Thyroid gland (tissue), 4 donors: ENCODE measurements at regions not wholly inside any gene's neighbourhood (a gene's known extent, or its start where the extent isn't known, plus 50 kb on each side); places are given as distances from the start of the nearest gene placed in this dataset.
"Not testable (repeated sequence)": the region's sequence is repeated elsewhere in the genome, so short reads cannot be mapped to it uniquely, and the experiment has no call there.

Experiments
- DNase-seq, 2 donors: peaks; one replicate each; pipeline ENCODE4 v3.0.0-alpha.2; 2019
- H3K27ac ChIP-seq, 3 donors: fragments of 200-600 bp; sonication (generic); 1 replicate in 2 of 3; 2 replicates in 1 of 3; pipeline ENCODE4 v1.5.1; 2016 to 2019; ENCODE audit warnings: mild to moderate bottlenecking in 1 of 3, moderate library complexity in 1 of 3
- H3K27me3 ChIP-seq: fragments of 200-600 bp; sonication (generic); one replicate; pipeline ENCODE4 v1.5.1; 2019
- H3K36me3 ChIP-seq, 2 donors: fragments of 200-600 bp; sonication (generic); one replicate each; pipeline ENCODE4 v1.5.1; 2016 to 2019
- H3K4me1 ChIP-seq, 2 donors: fragments of 200-600 bp; sonication (generic); one replicate each; pipeline ENCODE4 v1.5.1; 2017 to 2019
- H3K4me3 ChIP-seq, 3 donors: fragments of 200-600 bp; sonication (generic); replicated peaks in 1 of 3; 1 replicate in 2 of 3; 2 replicates in 1 of 3; pipeline ENCODE4 v1.5.1; 2016; ENCODE audit warnings: mild to moderate bottlenecking in 1 of 3
- H3K9me3 ChIP-seq: fragments of 200-600 bp; sonication (generic); one replicate; pipeline ENCODE4 v1.5.1; 2017
- POLR2A ChIP-seq, 2 donors: fragments of 450-650 bp; IDR thresholded peaks; one replicate each; pipeline ENCODE4 v1.6.1; 2017; ENCODE audit warnings: antibody characterized with exemption in 2 of 2, mild to moderate bottlenecking in 2 of 2, moderate library complexity in 1 of 2
- WGBS, 2 donors: methylation state at CpG; one replicate each; pipeline ENCODE4 v1.1.5; 2017; 5-methylcytosine and 5-hydroxymethylcytosine counted together
- intact Hi-C: fragments of 100-400 bp; cut with DNase I; formaldehyde crosslinking; loops from one replicate; pipeline ENCODE4 v1.15.1; 2023
- TF ChIP-seq, protein P1 (sequence below), 6 experiments: fragments of 200-600 bp in 3 of 6; fragments of 450-650 bp in 3 of 6; sonication (generic) in 3 of 6; IDR thresholded peaks; one replicate each; pipeline ENCODE4 v1.5.1; 2016 to 2019; ENCODE audit warnings: antibody characterized with exemption in 6 of 6, mild to moderate bottlenecking in 2 of 6, inconsistent platforms in 1 of 6, moderate library complexity in 1 of 6

DNA sequence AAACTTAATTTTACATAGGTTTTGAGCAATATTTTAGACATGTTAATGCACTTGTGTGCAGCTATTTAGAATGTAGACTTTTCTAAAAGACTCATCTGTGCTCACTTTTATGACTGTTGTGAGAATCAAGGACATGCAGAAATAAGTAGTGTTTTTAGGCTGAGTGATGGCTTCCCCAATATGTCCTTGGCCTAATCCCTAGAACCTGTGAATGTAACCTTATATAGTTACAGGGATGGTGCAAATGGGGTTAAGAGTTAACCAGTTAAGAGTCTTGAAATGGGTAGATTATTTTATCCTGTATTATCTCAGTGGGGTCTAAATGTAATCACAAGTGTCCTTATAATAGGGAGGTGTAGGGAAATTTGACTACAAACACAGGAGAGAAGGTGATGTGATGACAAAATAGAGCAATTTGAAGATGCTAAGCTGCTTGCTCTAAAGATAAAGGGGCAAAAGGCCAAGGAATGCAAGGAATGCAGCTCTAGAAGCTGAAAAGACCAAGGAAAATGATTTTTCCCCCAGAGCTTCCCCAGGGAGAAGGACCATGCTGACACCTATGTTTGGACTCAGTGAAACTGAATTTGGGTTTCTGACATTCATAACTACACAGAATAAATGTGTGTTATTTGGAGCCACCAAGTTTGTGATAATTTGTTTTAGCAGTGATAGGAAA is 298.0 kb upstream of the PAPPA start:
- no peak for TF ChIP-seq POLR2A (IDR thresholded peaks at IDR 0.05)
- TF ChIP-seq, protein P1, sequence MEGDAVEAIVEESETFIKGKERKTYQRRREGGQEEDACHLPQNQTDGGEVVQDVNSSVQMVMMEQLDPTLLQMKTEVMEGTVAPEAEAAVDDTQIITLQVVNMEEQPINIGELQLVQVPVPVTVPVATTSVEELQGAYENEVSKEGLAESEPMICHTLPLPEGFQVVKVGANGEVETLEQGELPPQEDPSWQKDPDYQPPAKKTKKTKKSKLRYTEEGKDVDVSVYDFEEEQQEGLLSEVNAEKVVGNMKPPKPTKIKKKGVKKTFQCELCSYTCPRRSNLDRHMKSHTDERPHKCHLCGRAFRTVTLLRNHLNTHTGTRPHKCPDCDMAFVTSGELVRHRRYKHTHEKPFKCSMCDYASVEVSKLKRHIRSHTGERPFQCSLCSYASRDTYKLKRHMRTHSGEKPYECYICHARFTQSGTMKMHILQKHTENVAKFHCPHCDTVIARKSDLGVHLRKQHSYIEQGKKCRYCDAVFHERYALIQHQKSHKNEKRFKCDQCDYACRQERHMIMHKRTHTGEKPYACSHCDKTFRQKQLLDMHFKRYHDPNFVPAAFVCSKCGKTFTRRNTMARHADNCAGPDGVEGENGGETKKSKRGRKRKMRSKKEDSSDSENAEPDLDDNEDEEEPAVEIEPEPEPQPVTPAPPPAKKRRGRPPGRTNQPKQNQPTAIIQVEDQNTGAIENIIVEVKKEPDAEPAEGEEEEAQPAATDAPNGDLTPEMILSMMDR (IDR thresholded peaks at IDR 0.05), result no peak
- H3K27me3 ChIP-seq, result no peaks in the 10 kb centered on the region
- intact Hi-C loops, result no loop called here

DNA sequence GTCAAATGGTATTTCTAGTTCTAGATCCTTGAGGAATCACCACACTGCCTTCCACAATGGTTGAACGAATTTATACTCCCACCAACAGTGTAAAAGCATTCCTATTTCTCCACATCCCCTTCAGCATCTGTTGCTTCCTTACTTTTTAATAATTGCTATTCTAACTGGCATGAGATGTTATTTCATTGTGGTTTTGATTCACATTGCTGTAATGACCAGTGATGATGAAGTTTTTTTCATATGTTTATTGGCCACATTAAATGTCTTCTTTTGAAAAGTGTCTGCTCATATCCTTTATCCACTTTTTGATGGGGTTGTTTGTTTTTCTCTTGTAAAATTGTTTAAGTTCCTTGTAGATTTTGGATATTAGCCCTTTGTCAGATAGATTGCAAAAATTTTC is 295.2 kb upstream of the PAPPA start:
- intact Hi-C loops, result not testable (repeated sequence)

More for the DNA sequence above, 298.0 kb upstream of the PAPPA start:
- no peak for DNase-seq
- no peak overlapping the region for H3K4me3 ChIP-seq
- no peaks in the 10 kb centered on the region for H3K4me1 ChIP-seq
- no peaks in the 10 kb centered on the region for H3K9me3 ChIP-seq
- H3K27ac ChIP-seq, result no peak overlapping the region
- no peaks in the 10 kb centered on the region for H3K36me3 ChIP-seq

DNA sequence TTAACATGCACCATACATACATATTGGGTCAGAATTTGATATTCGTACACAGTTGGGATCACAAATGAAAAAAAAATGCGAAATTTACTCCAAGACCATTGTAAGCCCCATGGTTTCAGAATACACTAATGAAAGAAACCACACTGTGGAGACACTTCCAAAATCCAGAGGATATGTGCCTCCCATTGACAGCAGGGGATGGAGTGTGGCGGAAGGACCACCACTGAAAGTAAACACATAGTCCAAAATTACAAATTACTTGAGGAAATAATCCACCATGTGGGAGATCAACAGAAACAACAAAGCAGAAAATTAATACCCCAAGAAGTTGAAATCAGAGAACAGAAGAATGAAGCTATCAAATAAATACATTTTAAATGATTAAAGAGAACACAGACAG is 291.6 kb upstream of the PAPPA start:
- H3K36me3 ChIP-seq, result no peaks in the 10 kb centered on the region

More for the DNA sequence above, 295.2 kb upstream of the PAPPA start:
- WGBS, 2 donors, result 51 to 52% methylated on average over 1 of the region's 1 CpG
- H3K4me1 ChIP-seq, H3K4me3 ChIP-seq, H3K27ac ChIP-seq, H3K9me3 ChIP-seq, H3K36me3 ChIP-seq, DNase-seq, H3K27me3 ChIP-seq: not testable (repeated sequence)

DNA sequence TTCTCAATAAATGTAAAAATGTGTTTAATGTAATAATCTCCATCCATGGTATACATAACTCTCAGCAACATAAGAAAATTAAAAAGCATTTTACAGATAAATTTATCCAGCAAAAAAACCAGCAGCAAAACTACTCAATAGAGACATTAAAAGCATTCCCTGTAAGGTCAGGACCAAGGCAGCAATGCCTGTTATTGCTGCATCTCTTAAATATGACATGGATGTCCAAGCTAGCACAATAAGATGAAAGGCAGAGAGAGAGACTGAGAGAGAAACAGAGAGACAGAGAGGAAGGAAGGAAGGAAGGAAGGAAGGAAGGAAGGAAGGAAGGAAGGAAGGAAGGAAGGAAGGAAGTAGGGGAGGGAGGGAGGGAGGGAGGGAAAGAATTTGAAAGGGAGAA is 289.0 kb upstream of the PAPPA start:
- no peaks in the 10 kb centered on the region for H3K4me1 ChIP-seq
- intact Hi-C loops, result no loop called here
- TF ChIP-seq POLR2A (IDR thresholded peaks at IDR 0.05), result no peak
- TF ChIP-seq, protein P1 (IDR thresholded peaks at IDR 0.05), result no peak
- no peak for DNase-seq
- no peaks in the 10 kb centered on the region for H3K36me3 ChIP-seq
- H3K27ac ChIP-seq, result no peak overlapping the region
- no peaks in the 10 kb centered on the region for H3K27me3 ChIP-seq
- H3K4me3 ChIP-seq, result no peak overlapping the region
- H3K9me3 ChIP-seq, result no peaks in the 10 kb centered on the region

More for the DNA sequence above, 291.6 kb upstream of the PAPPA start:
- TF ChIP-seq POLR2A (IDR thresholded peaks at IDR 0.05), result no peak
- TF ChIP-seq, protein P1 (IDR thresholded peaks at IDR 0.05), result no peak
- no peaks in the 10 kb centered on the region for H3K4me1 ChIP-seq
- H3K27ac ChIP-seq, result no peak overlapping the region
- H3K27me3 ChIP-seq, result no peaks in the 10 kb centered on the region
- H3K9me3 ChIP-seq, result no peaks in the 10 kb centered on the region
- DNase-seq, result no peak
- no peak overlapping the region for H3K4me3 ChIP-seq
- WGBS, 2 donors, result 84 to 86% methylated on average over 3 of the region's 3 CpGs
- intact Hi-C loops, result no loop called here

DNA sequence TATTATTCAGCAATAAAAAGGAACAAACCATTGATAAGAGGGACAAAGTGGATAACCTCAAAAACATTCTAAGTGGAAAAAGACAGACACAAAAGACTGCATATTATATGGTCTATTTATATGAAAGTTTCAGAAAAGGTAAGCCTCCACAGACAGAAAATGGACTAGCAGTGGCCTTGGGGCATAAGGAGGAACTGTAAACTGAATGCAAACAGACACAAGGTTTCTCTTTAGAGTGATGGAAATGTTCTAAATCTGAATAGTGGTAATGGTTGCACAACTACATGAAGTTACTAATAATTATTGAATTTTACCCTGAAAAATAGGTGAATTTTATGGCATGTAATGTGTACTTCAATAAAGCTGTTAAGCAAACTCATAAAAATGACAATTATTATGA is 286.3 kb upstream of the PAPPA start:
- TF ChIP-seq, protein P1 (IDR thresholded peaks at IDR 0.05), result no peak
- no peak for TF ChIP-seq POLR2A (IDR thresholded peaks at IDR 0.05)
- H3K4me1 ChIP-seq, result no peaks in the 10 kb centered on the region
- DNase-seq, result no peak
- no peaks in the 10 kb centered on the region for H3K36me3 ChIP-seq
- no peak overlapping the region for H3K27ac ChIP-seq
- H3K27me3 ChIP-seq, result no peaks in the 10 kb centered on the region
- H3K4me3 ChIP-seq, result no peak overlapping the region
- no peaks in the 10 kb centered on the region for H3K9me3 ChIP-seq
- intact Hi-C loops, result no loop called here
